T-helper 22 cell (primary cell): ENCODE measurements at regions not wholly inside any gene's neighbourhood (a gene's known extent, or its start where the extent isn't known, plus 50 kb on each side); places are given as distances from the start of the nearest gene placed in this dataset.
"Not testable (repeated sequence)": the region's sequence is repeated elsewhere in the genome, so short reads cannot be mapped to it uniquely, and the experiment has no call there.

ENCODE experiments used
- DNase-seq: peaks from one replicate; pipeline ENCODE4 v3.0.0-alpha.2; 2020; ENCODE audit warnings: low read depth

DNA sequence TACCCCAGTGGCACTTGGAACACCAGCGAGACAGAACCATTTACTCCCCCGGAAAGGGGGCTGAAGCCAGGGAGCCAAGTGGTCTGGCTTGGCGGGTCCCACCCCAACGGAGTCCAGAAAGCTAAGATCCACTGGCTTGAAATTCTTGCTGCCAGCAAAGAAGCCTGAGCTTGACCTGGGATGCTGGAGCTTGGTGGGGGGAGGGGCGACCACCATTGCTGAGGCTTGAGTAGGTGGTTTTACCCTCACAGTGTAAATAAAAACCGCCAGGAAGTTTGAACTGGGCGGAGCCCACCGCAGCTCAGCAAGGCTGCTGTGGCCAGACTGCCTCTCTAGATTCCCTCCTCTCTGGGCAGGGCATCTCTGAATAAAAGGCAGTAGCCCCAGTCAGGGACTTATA, 62.8 kb downstream of the RPS24 start:
- DNase-seq = not testable (repeated sequence)

DNA sequence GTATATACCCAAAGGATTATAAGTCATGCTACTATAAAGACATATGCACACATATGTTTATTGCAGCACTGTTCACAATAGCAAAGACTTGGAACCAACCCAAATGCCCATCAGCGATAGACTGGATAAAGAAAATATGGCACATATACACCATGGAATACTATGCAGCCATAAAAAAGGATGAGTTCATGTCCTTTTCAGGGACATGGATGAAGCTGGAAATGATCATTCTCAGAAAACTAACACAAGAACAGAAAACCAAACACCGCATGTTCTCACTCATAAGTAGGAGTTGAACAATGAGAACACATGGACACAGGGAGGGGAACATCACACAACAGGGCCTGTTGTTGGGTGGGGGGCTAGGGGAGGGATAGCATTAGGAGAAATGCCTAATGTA, 68.9 kb downstream of the RPS24 start:
- not testable (repeated sequence) for DNase-seq

DNA sequence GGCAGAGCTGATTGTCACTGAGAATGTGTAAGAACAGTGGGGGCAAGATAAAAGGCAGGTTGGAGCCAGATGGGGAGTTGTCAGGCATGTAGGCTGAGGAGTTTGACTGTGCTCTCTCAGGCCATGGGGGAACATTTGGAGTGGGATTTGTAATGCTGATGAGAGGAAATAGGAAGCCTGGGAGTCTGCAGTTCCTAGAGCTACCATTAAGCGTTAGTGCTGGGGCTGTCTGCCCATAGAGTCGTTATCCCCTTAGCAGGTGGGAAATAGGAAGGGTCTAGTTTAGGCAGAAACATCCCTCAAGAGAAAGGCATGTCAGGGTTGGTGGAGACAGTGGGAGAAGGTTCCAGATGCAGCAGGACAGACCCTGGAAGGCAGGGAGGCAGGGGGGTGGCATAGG, 75.5 kb downstream of the RPS24 start:
- no peak for DNase-seq

DNA sequence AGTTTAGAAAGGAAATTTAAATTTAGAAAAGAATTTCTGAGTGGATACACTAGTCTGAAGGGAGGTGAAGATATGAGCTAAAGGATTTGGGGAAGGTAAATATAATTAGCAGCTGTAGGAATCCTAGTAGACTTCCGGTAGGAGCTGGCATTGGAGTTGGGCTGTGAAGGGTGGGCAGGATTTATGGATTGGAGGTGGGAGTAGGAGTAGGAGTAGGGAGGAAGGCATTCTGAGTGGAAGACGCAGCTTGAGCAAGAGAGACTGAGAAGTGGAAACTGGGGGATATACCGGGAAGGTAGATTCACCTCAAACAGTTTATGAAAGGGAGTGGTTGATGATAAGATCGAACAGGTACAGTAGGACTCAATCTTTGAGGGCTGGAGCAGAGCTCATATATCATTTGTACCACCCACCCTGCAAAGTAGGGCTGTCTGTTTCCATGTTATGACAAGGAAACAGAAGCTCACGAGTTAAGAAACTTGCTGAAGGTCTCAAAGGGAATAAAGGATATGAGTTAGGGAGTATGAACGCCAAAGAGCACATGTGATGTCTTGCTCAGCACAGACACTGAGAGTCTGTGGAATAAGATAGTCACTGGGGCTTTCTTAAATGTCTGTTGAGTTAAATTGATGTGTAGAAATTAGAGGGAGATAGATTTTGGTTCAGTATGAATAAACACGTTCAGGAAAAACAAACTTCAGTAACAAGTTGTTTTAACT, 81.6 kb downstream of the RPS24 start:
- no peak for DNase-seq

GRCh38 chr10:78116361-78116760, 82.7 kb downstream of the RPS24 start:
- no peak for DNase-seq

- no peak for DNase-seq
Observed at GRCh38 chr10:78118591-78118990, 84.9 kb downstream of the RPS24 start.

- DNase-seq = no peak
Observed at GRCh38 chr10:78121801-78122200, 88.1 kb downstream of the RPS24 start.

- DNase-seq = no peak
Observed at GRCh38 chr10:78124167-78124566, 90.5 kb downstream of the RPS24 start.

DNA sequence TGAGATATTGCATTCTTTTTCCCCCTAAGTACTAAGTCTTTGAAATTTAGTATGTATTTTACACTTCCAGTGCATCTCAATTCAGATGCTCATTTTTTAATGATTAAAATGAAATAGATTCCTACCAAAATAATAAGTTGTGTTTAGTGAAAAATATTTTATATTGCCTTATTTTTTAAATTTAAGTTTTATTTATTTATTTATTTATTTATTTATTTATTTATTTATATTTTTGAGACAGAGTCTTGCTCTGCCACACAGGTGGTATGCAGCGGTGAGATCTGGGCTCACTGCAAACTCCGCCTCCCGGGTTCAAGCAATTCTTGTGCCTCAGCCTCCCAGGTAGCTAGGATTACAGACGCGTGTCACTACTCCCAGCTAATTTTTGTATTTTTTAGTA, 95.5 kb downstream of the RPS24 start:
- no peak for DNase-seq

DNA sequence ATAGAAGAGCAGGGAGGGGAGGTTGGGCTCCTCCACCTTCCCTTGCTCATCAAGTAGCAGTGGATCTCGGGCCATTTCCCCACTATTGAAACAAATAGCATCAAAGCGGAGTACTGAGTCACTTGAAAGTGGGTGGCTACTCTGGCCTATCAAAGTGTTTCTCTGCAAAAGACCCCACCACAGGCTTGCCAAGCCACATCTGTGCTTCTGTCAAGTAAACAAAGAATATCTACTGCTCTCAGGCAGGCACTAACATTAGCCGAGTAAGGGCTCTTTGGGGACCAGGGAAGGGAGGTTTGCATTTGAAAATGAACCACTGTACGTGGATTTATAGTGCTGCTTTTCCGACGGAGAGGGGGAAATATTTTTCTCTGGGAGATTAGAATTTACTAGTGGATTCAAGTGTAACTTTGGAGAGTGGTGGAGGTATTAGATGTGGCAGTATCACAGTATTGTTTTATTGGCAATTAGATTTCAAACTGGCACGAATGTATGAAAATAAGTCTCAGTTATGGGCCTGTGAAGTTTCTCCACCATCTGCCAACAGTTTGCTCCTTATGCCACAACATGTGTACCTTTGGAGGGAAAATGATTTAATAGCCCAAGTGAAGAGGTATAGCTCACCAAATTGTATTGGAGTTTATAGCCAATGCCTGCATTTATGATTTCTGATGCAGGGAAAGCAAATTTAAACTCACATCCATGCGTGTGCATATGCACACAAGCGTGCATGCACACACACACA, 97.5 kb downstream of the RPS24 start:
- DNase-seq = no peak

DNA sequence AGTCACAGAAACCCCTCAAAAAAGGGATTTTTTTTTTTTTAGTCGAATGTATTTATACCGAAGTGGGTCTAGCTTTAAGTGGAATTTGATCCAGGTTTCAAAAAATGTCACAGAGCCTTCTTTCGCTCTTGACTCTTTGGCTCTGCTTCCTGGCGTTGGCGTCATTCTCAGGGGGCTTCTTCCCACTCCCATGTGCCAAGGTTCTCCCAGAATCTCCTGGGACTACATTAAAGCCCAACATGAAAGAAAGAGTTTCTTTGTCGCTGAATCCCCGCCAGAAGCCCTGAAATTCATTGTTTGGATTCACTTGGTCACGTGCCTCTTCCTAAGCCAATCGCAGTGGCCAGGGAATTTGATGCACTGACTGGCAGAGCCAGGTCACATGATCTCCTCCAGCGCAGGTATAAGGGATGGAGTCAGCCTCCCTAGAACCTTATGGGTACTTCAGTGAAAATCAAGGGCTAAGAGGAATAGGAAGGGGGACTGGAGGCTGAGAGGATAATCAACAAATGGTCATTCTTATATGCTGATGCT, 101.2 kb downstream of the RPS24 start:
- DNase-seq = no peak

DNA sequence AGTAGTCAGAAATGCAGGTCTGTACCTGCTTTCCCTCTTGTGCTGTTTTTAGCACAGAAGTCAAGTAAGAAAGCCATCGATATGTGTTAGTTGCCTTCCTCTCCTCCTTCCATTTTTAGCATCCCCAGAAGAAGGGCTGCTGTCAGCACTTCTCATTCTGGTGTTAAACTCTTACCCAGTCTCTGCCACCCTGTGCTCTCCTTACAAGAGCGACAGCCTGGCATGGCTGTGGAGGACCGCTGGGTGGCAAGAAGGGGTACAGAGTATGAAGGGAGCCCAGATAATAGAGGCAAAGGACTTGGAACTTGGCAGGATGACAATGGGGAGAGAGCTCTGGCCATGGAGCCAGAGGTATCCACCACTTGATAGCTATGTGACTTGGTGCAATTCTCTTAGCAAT, 103.5 kb downstream of the RPS24 start:
- no peak for DNase-seq

DNA sequence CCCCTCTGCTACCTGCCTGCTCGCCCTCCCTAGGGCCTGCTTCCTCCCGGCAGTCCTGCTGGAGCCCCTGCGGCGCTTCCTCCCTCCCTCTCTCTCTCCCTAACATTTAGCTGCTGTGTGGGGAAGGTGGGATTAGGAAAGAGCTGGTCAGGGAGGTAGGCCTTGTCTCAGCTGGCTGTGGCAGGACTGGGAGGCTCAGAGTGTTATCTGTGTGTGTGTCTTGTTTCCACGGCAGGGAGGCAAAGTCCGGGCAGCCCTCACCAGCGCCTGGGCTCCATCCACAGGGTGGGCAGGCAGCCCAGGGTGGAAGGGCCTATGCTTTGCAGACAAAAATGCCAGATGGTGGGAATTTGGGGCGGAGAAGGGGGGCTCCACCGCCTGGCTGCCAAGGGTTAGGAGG, 105.7 kb downstream of the RPS24 start:
- DNase-seq = no peak

DNA sequence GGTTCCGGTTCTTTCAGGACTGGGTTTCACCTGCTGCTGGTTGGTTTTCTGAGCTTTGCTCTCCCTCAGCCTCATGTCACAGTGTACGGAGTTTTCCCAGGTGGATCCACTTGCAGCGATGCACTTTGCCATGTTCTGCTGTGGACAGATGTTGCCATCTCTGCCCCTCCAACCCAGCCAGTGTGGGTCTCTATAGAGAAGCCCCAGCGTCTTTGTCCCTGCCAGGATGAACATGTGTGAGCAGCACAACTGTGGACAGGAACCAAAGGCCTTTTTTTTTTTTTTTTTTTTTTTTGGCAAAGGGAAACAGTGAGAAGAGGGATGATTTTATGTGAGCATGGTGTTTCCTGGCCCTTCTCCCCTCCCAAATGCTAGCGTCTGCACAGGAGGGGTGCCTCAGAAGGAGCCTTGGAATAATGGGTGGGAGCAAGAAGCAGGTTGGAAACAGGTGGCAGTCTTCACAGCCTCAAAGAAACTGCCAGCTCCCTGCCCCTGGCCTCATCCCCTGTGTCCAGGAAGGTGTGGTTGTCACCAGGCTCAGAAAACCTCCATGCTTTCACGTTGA, 106.5 kb downstream of the RPS24 start:
- no peak for DNase-seq

GRCh38 chr10:78143576-78143975, 109.9 kb downstream of the RPS24 start:
- no peak for DNase-seq

GRCh38 chr10:78146200-78146599, 112.5 kb downstream of the RPS24 start:
- no peak for DNase-seq

DNA sequence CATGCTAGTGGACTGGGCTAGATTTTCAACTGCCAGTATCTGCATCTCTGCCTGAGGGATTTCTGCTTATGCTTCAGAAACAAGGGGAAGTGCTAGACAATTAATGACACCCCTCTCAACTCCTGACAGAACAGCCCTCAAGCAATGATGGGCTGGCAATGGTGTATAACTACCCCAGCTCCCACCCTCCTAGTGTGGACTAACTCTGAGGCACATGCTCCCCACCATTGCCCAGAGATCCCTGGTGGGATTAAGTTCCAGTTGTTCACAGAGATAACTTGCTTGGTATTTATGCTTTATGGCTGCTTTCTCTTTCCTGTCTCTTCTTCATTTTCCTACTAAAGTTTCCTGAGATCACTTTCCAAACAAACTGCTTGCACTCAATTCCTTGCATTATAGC, 113.5 kb downstream of the RPS24 start:
- no peak for DNase-seq

DNA sequence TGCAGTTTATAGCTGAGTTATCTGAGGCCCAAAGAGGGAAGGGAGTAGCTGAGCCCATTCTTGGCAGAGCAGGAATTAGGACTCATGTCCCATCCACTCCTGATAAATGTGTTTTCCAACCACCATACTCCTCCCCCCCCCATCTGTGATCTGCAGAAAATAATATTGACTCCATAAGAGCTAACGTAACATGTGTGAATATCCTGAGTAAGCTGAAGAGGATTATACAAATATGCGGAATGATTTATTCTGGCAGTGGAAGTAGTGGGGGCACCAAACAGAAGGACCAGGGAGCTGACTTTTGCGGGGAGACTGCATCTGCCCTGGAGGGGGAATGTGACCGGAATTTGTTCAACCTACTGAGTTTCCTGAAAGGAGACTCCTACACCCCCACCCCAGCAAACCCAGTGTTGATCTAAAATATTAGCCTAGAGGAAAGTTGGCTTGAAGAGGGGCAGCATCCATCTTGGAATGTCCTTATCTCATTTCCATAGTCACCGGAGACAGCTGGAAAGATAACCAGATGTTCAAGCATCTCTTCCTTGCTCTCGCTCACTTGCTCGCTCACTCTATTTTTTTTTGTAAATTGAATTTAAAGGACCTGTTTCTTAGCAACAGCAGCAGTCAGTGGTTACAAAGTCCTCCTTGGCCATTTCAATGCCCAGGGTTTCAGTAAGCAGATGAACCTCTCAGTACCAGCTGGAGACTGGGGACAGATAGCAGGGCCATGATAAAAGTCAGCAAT, 114.7 kb downstream of the RPS24 start:
- no peak for DNase-seq

DNA sequence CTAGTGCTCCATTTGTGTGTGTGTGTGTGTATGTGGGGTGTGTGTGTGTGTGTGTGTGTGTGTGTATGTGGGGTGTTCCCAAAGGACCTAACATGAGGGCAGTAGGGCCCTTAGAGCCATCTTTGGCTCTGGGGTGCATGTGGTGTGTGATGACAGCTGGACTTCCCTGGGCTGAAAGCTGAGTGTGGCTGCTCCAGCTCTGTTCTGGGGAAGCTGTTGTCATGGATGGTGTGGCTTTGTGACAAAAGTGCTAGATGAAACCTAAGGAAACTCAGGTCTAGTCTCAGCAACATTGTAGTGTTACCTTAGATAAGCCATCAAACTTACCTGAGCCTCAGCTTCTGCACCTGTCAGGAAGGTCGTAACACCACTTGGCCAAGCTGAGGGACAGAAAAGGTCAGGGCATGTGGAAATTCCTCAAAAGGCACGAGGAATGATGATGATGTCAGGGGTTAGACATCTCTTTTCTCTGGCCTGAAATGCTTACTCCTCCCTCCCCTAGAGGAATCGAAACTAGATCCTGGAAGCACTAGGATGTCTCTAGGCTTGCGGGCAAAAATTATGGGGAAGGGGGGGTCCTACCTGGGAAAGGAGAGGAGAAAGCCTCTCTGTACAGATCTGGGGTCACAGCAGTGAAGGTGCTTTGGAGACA, 115.4 kb downstream of the RPS24 start:
- DNase-seq = no peak

DNA sequence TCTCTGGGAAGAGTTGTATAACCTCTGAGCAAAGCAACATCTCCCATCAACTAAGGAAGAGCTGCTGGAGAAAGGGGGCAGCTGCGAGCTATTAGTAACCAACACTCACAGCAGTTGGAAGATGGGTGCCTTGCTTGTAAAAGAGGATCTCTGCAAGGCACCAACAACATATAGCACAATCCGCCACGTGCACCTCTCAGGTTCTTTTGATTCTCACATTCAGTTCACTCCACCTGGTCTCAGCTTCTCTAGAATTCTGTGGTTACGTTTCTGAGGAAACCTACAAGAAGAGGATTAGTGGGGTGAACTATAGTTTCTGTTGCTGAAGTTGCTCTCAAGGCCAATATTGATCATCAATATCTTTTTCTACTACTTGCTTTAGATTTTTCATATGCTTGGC, 117.1 kb downstream of the RPS24 start:
- DNase-seq = no peak

GRCh38 chr10:78155722-78156121, 122.1 kb downstream of the RPS24 start:
- DNase-seq = no peak

DNA sequence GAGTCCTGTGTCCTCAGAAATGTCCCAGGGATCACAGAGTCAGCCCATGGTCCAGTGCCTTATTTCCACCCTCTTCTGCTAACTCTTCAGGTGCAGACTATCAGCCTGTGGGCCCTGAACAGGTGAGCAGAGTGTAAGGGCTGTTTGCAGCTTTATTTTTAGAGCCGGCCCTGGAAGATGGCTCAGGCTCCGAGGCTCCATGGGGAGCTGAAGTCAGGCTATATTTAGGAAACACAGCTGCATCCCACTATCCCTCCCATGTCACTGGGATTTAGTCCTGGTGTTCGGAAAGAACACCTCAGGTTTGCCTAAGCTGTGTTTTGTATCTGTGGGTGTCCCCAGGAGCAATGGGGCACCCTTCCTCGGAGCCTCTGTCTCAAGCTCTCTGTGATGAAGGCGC, 126.9 kb downstream of the RPS24 start:
- DNase-seq = no peak
